ENCODE measurements at regions not wholly inside any gene's neighbourhood (a gene's known extent, or its start where the extent isn't known, plus 50 kb on each side); places are given as distances from the start of the nearest gene placed in this dataset.
A peak's percentile ranks its signal among the peaks of the same experiment; 100 is the strongest.

GRCh38 chr4:15320121-15320678 is 107.6 kb upstream of the C1QTNF7 start:
- intact Hi-C loops (cut with DNase I): no loop called here
- no peak for DNase-seq
- Histone ChIP-seq H3K27me3 (no peaks in the 10 kb centered on the region), H3K4me3 (no peak overlapping the region), H3K36me3 (no peaks in the 10 kb centered on the region), H3K27ac (no peak overlapping the region), H3K4me1 (no peaks in the 10 kb centered on the region), H3K9me3 (no peaks in the 10 kb centered on the region)
- no peak for TF ChIP-seq CTCF (IDR thresholded peaks at IDR 0.05)
- no peak for ATAC-seq

GRCh38 chr4:15322006-15322405 is 105.8 kb upstream of the C1QTNF7 start:
- no peak overlapping the region for H3K4me3 ChIP-seq
- no peaks in the 10 kb centered on the region for H3K36me3 ChIP-seq
- no peaks in the 10 kb centered on the region for H3K4me1 ChIP-seq
- intact Hi-C loops (cut with DNase I): no loop called here
- ATAC-seq (no peak), DNase-seq (no peak)
- TF ChIP-seq CTCF (IDR thresholded peaks at IDR 0.05): no peak
- H3K27ac ChIP-seq: no peak overlapping the region
- H3K27me3 ChIP-seq: no peaks in the 10 kb centered on the region
- H3K9me3 ChIP-seq: no peaks in the 10 kb centered on the region

GRCh38 chr4:15325987-15326386 is 101.8 kb upstream of the C1QTNF7 start:
- ATAC-seq (no peak), DNase-seq (no peak)
- intact Hi-C loops (cut with DNase I): no loop called here
- no peaks in the 10 kb centered on the region for H3K9me3 ChIP-seq
- no peak for TF ChIP-seq CTCF (IDR thresholded peaks at IDR 0.05)
- no peak overlapping the region for H3K27ac ChIP-seq
- no peaks in the 10 kb centered on the region for H3K36me3 ChIP-seq
- no peaks in the 10 kb centered on the region for H3K27me3 ChIP-seq
- no peaks in the 10 kb centered on the region for H3K4me1 ChIP-seq
- H3K4me3 ChIP-seq: no peak overlapping the region

GRCh38 chr4:15327311-15328298 is 100.2 kb upstream of the C1QTNF7 start:
- no peaks in the 10 kb centered on the region for H3K9me3 ChIP-seq
- H3K4me3 ChIP-seq: no peak overlapping the region
- peak; percentile 31 for ATAC-seq
- no peak overlapping the region for H3K27ac ChIP-seq
- no peak for TF ChIP-seq CTCF (IDR thresholded peaks at IDR 0.05)
- no peaks in the 10 kb centered on the region for H3K4me1 ChIP-seq
- intact Hi-C loops (cut with DNase I): no loop called here
- H3K27me3 ChIP-seq: no peaks in the 10 kb centered on the region
- H3K36me3 ChIP-seq: no peaks in the 10 kb centered on the region
- peak in 2 of 4 donors; percentile 68 to 78 for DNase-seq

- no peaks in the 10 kb centered on the region for H3K36me3 ChIP-seq
- intact Hi-C loops (cut with DNase I): no loop called here
- DNase-seq (no peak), ATAC-seq (no peak)
- TF ChIP-seq CTCF (IDR thresholded peaks at IDR 0.05): no peak
- no peaks in the 10 kb centered on the region for H3K9me3 ChIP-seq
- H3K27ac ChIP-seq: no peak overlapping the region
- H3K4me1 ChIP-seq: no peaks in the 10 kb centered on the region
- no peaks in the 10 kb centered on the region for H3K27me3 ChIP-seq
- H3K4me3 ChIP-seq: no peak overlapping the region
Observed at GRCh38 chr4:15331930-15332329, 95.9 kb upstream of the C1QTNF7 start.

All from left lung (tissue), 4 donors.